GM21619 (cell line): ENCODE measurements at regions not wholly inside any gene's neighbourhood (a gene's known extent, or its start where the extent isn't known, plus 50 kb on each side); places are given as distances from the start of the nearest gene placed in this dataset.
"Not testable (repeated sequence)": the region's sequence is repeated elsewhere in the genome, so short reads cannot be mapped to it uniquely, and the experiment has no call there.

Experiments used
- ATAC-seq: cut with Tn5 transposase; IDR thresholded peaks from one replicate; pipeline ENCODE4 v1.9.1; 2021; ENCODE audit not compliant: unreplicated experiment

DNA sequence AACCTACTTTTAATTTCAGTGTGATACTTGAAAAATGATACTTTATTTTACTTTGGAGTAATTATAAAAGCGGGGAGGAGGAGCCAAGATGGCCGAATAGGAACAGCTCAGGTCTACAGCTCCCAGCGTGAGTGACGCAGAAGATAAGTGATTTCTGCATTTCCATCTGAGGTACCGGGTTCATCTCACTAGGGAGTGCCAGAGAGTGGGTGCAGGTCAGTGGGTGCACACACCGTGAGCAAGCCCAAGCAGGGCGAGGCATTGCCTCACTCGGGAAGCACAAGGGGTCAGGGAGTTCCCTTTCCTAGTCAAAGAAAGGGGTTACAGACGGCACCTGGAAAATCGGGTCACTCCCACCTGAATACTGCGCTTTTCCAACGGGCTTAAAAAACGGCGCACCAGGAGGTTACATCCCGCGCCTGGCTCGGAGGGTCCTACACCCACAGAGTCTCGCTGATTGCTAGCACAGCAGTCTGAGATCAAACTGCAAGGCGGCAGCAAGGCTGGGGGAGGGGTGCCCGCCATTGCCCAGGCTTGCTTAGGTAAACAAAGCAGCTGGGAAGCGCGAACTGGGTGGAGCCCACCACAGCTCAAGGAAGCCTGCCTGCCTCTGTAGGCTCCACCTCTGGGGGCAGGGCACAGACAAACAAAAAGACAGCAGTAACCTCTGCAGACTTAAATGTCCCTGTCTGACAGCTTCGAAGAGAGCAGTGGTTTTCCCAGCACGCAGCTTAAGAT is 640.3 kb downstream of the EPHA3 start:
- not testable (repeated sequence) for ATAC-seq

DNA sequence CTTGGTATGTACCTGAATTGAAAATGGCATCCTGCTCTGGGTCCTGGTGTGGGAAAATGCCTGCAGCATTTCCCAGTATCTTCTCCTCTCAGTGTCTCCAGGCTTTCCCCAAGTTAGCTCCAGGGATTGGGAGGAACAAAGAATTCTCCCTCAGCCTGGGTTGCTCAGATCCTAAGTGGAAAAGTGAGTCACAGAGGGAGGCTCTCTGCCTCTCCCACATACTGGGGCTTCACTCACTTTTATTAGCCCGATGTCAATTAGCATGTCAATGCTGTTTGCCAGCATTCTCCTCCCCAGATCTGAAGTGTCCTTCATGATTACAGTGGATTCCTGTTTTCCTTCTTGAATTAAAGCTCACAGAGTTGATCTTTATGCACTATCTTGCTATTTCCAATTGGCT is 655.0 kb downstream of the EPHA3 start:
- no peak for ATAC-seq

DNA sequence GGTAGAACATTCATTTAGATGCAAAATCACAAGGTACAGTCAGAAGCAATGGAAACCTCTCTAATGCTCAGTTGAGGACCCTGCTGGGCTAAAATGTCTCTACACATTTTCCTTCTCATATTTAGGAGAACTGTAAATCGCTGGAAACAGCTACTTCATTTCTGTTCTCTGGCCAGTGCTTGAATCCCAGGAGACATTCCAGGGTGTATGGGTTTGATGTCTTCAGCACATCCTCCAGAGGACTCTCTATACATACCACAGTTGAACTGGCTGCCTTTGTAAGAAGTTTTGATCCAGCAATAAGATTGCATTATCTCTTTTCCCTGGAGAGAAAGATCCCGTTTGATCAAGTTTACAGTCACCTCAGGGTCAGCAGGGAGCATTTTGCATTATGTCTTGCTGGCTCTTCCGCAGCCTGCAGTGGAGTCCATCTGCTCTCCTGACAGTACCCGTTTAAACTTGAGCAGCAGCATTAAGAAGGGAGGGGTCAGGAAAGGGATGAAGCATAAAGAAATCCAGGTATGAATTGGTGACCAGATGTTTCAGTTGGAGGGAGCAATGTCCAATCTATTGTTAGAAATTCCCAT is 676.0 kb downstream of the EPHA3 start:
- ATAC-seq: no peak

DNA sequence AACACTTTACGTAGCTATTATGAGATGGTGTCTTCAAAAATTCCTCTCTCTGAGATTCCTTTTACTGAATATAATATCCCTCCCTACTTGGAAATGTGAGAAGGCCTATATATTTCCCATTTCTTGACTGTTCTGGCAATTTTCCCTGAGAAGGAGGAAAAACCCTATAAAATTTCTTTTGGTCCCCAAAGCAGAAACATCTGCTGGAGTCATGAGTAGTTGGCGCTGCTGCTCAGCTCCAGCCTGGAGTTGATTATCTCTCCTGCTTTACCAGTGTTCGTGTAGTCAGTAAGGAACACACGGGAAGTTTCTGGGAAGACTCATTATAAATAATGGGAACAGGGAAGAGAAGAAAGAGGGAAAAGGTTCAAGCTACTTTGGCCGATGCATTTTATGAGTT is 680.1 kb downstream of the EPHA3 start:
- no peak for ATAC-seq

DNA sequence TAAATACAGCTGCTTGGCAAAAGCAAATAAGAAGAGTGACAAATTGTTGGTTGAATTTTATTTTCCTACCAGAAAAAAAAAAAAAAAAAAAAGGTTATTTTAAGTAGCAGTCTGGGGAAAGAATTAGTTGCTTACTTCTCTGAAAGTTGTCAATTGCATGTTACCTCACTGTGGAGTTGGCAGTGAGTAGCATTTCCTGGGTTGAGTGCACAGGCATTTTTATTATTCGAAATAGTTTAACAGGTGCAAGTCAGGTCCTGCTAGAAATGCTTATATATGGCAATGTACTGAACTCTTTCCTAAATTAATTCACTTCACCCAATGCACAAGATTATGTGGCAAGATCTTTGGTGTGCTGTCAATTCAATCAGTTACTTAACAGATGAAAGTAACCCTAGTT is 680.6 kb downstream of the EPHA3 start:
- ATAC-seq: no peak

DNA sequence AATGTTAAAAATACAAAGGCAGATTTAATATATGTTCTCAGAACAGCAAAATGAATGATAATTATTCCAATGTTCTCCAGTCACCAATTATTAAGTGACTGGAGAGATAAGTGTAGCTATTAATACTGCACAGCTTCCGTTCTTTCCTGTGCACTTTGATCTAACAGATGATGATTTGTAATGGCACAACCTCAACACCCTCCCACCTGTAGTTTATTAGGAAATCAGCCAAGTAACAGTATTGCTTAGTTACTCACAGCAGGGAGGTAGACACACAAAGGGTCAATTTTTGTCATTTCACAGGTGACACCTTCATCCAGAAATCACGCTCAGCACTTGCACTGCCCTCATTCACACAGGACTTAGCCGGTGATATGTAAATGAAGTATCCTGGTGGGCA is 688.1 kb downstream of the EPHA3 start:
- no peak for ATAC-seq

DNA sequence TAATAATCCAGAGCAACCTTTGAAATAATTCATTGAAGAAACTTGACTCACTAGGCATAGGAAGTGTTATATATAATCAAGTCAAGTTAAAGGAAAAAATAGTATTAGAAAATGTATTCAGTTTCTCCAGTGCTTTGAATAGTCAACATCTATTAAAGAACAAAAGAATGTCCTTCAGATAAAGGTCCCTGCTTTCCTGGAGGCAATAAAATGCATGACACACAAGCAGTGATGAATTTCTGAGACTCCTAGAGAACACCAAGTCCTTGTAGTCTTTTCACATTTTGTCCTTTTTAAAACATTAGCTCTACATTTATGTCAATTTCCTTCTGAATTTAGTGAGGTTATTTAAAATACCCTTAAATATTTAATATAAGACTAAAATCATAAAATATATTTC is 695.5 kb downstream of the EPHA3 start:
- ATAC-seq: no peak

DNA sequence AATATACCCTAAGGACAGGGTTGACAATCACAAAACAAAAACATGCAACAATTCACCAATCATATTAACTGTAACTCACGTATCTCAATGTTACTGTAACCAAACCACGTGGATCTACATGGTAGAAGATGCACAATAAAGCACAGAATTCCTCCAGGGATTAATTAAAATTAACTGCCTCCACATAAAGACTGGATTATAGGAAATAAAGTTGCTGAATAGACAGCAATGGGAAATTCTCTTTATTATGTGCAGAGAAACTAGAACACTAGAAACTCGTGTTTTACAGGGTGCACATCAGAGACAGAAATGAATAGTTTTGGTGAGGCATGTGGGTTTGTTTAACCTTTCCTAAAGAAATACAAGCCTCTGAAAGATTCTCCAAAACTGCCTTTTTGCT is 696.3 kb downstream of the EPHA3 start:
- no peak for ATAC-seq

DNA sequence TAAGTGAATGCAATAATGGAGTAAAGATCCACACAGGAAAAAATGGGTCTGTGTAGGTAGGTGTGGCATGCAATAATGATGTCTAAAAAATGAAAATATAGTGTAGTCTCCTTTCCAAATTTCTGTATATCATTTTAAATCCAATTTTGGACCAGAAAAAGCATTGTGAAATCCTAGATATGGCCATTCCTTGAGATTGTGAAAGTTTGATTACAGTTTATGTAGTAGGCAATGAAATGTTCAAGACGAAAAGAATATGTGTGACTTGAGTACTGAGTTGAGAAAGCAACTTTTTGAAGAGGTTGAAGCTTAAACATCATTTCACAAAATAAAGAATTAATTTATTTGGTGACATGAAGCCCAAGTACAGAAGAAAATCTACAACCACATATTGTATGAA is 698.7 kb downstream of the EPHA3 start:
- ATAC-seq: no peak

DNA sequence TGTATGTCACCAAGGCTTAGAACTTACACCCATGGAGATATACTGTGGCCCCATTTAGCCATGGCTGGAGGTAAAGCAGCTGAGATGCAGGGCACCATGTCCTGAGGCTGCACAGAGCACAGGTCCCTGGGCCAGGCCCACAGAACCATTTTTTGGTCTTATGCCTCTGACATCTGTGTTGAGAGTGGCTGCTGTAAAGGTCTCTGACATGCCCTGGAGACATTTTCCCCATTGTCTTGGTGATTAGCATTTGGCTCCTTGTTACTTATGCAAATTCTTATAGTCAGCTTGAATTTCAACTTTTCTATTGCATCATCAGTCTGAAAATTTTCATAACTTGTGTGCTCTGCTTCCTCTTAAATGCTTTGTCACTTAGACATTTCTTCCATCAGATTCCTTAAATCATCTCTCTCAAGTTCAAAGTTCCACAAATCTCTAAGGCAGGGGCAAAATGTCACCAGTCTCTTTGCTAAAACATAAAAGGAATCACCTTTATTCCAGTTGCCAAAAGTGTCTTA is 701.3 kb downstream of the EPHA3 start:
- no peak for ATAC-seq

DNA sequence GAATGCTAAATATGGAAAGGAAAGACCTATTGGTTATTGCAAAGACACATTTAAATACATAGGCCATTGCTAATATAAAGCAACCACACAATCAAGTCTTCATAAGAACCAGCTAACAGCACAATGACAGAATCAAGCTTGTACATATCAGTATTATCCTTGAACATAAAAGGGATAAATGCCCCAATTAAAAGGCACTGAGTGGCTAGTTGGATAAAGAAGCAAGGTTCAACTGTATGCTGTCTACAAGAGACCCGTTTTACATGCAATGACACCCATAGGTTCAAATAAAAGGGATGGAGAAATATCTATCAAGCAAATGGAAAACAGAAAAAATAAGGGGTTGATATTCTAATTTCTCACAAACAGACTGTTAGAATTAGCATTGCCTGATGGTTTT is 706.1 kb downstream of the EPHA3 start:
- no peak for ATAC-seq

DNA sequence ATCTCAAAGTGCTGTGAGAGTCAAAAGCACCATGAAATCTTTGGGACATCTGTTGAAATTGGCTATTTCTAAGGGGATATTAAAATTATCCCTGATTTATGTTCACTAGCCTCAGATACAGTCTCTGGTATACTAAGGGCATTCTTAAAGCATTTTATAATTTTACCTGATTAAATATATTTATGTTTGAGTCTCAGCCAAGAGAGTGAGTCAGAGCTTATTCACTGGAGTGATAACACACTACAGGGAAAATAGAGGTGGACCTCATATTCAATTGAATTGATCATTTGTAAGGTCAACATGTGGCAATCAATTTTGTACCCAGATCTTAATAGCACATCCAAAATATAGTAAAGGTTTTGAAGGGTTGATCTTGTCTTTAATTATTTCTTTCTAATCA is 733.6 kb downstream of the EPHA3 start:
- ATAC-seq: no peak

DNA sequence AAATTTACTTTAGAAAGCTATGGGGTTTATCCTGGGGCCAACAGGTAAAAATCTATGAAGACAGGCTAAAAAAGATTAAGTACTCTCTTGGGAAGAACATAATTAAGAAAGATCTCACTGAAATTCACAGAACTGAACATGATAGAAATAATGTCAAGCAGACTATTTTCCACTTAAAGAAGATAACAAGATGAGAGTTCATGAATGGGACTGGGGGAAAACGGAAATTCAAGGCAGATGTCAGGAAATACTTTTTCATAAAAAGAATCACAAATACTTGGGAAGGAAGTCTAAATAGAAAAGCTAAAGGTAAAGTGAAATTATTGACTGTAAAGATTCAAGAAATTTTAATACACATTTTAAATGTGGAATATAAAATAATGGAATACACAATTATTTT is 737.6 kb downstream of the EPHA3 start:
- ATAC-seq: no peak

DNA sequence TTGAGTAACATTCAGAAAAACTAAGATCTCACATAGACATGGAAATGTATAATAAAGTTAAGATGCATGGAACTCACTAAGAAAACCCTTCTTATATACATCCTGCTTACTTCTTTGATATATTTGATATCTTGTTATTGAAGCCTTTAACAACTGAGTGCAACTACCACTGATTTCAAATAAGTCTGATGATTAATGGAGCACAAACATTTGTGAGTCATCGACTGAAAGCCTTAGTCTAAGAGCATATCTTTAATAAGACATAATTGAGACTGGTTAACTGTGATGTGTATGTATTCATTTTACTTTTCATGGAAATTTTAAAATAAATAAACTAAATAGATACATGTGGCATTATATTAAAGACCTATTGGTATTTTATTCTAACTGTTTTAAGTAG is 740.5 kb downstream of the EPHA3 start:
- no peak for ATAC-seq

DNA sequence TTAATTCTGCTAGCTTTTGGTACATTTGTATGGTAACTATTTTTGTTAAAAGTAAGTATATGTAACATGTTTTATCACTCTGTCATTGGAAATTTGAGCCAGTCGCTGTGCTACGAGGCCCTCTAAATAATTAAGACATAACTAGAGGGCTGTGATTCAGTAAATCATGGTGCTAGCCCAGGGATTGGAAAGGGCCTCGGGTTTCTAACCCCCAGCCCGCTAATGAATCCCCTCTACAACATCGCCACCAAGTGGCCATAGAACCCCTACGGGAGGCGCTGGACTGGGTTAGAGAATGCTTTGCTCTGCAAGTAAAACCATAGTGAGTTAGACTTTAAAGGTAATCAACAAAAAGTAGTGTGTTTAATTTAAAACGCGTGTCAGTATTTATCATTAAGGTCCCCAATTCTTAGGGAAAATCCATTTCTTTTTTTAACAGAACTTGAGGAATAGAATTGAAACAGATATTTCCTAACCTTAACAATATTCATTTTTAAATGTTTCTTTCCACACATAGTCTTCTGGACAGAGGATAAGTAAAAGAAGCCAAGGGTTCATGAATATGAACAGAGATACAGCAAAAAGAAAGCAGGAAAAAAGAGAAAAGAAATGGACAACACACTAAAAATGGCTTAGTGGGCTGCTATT is 744.7 kb downstream of the EPHA3 start:
- no peak for ATAC-seq

DNA sequence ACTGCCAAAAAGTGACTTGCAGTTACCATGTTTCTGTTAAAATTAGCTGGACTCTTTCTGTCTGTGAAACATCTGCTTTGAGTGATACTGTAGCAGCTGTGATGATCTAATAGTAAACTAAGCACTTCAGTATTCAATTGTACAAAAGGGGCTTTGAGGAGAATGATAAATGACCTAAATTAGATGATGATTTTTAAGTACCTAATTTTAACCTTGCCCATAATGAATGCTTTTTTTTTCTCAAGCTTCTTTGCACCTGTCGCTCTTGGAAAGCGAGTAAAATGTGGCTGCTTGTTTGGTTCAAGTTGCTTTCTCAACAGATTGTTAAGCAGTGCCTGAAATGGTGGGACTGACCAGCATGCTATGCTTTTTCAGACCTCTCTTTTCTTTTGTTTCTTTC is 752.3 kb downstream of the EPHA3 start:
- no peak for ATAC-seq

DNA sequence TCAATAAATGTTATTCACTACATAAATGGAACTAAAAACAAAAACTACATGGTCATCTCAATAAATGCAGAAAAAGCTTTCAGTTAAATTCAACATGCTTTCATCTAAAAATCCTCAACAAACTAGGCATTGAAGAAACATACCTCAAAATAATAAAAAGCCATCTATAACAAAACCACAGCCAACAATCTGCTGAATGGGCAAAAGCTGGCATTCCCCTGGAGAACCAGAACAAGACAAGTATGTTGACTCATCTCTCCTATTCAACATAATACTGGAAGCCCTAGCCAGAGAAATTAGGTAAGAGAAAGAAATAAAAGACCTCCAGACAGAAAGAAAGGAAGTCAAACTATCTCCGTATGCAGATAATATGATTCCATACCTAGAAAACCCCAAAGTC is 759.9 kb downstream of the EPHA3 start:
- ATAC-seq: no peak

DNA sequence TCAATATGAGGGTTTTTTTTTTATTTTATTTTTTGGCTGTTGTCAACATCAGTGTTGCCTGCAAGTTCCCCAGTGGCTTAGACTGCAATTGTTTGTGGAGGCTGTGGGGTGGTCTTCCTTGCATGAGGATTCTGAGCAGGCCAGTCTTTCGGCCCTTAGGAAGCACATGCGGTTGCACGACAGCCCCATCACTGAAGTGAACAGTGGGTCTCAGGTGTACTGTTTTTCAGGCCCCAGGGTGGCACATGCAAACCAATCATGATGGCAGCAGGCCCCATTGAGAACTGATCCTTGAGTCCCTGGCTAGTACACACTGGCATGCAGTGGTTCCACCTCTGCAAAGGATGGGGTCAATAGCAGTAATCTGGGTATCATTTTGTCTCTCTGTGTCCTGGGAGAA is 768.7 kb downstream of the EPHA3 start:
- no peak for ATAC-seq

DNA sequence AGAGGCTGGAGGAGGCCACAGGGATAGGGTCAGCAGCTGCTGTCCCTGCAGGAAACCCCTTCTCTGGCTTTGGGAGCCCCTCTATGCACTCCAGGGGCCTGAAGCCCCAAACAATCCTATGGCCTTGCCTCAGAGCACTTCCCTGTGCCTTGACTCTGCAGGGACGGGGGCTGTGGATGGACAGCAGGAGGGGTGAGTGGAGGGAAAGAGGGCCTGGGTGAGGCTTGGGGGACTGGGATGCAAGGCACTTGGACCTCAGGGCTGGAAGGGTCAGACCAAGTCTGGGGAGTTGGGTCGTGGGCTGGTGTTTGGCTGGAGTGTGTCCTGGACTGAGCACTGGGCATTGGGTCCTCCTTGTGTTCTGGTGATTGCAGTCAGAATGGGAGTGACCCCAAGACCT is 769.8 kb downstream of the EPHA3 start:
- ATAC-seq: no peak

DNA sequence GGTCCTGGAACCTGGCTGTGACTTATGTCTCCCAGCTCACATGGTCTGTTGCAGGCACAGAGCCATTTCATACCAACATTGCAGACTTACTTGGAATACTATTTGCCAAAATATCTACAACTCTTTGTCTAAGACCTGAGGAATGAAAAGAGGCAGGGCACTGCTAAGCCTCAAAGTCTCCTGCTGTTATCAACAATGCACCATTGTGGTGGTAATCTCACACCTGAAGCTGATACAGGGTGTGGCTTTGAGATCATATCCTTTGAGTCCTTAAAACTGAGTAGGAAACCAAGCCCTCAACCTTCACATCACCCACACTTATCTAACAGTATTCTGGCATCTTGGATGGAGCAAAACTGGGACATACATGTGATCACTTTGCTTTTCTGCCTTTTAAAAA is 782.0 kb downstream of the EPHA3 start:
- no peak for ATAC-seq

DNA sequence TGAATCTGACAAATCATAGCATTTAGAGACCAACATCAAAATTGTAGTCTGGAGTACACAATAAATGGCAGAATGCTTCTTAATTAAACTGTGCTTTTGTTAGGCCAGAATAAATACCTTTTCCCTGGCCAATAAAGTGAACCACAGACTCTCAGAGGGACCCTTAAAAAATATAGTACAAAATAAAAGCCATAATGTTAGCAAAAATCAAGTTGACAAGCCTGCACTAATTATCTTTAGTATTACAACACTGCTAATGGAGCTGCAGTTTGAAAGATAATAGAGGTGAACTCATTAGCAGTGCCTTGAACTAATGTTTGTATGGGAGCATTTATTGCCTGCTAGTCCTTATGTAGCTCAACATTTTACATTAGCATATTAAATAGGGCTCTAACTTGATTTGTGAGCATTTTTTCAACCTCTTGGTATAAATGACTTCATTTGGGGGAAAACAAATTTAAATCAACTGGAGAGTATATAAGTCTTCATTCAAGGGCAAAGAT is 801.3 kb downstream of the EPHA3 start:
- no peak for ATAC-seq

DNA sequence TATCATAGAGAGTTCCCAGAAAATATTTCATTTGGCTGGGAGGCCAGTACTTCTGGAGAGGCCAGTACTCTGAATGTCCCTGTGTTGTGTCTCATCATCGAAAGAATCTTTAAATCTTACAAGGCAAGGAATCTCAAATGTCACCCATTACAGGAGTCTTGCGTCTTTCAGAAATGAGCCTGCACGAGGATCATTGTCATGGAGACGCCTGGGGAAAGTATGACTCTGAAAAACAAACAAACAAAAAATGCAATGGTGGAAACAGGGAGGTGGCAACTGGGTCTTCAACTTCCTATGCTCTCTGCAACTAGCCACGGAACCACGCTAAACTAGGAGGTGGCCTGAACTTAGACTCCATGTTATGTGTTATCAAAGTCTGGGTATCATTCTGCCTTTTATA is 804.6 kb downstream of the EPHA3 start:
- ATAC-seq: no peak
